ENCODE measurements at regions not wholly inside any gene's neighbourhood (a gene's known extent, or its start where the extent isn't known, plus 50 kb on each side); places are given as distances from the start of the nearest gene placed in this dataset.

GRCh38 chr18:47689371-47689770, 241.1 kb downstream of the SMAD2 start:
- TF ChIP-seq CTCF (conservative IDR thresholded peaks at IDR 0.05; ENCODE audit: low read depth) = no peak
- CTCF ChIA-PET = no interaction called here
- DNase-seq (ENCODE audit: low spot score) = no peak
- no peak overlapping the region for H3K27ac ChIP-seq
- POLR2A ChIA-PET (ENCODE audit: low non-redundant PET) = no interaction called here

- POLR2A ChIA-PET (ENCODE audit: low non-redundant PET) = no interaction called here
Observed at GRCh38 chr18:47686806-47687205, 243.7 kb downstream of the SMAD2 start.

GRCh38 chr18:47683774-47684173, 246.7 kb downstream of the SMAD2 start:
- CTCF ChIA-PET = no interaction called here

More at GRCh38 chr18:47686806-47687205, 243.7 kb downstream of the SMAD2 start:
- no peak overlapping the region for H3K27ac ChIP-seq
- CTCF ChIA-PET = no interaction called here
- no peak for TF ChIP-seq CTCF (conservative IDR thresholded peaks at IDR 0.05; ENCODE audit: low read depth)
- DNase-seq (ENCODE audit: low spot score) = no peak

GRCh38 chr18:47682876-47683275, 247.6 kb downstream of the SMAD2 start:
- ChIA-PET POLR2A (ENCODE audit: low non-redundant PET) (no interaction called here), CTCF (no interaction called here)
- H3K27ac ChIP-seq = no peak overlapping the region
- TF ChIP-seq CTCF (conservative IDR thresholded peaks at IDR 0.05; ENCODE audit: low read depth) = no peak
- DNase-seq (ENCODE audit: low spot score) = no peak

More at GRCh38 chr18:47683774-47684173, 246.7 kb downstream of the SMAD2 start:
- no peak for TF ChIP-seq CTCF (conservative IDR thresholded peaks at IDR 0.05; ENCODE audit: low read depth)
- POLR2A ChIA-PET (ENCODE audit: low non-redundant PET) = no interaction called here
- no peak for DNase-seq (ENCODE audit: low spot score)
- H3K27ac ChIP-seq = no peak overlapping the region

GRCh38 chr18:47680488-47680887, 250.0 kb downstream of the SMAD2 start:
- ChIA-PET CTCF (no interaction called here), POLR2A (ENCODE audit: low non-redundant PET) (no interaction called here)
- no peak for DNase-seq (ENCODE audit: low spot score)
- no peak overlapping the region for H3K27ac ChIP-seq
- TF ChIP-seq CTCF (conservative IDR thresholded peaks at IDR 0.05; ENCODE audit: low read depth) = no peak

GRCh38 chr18:47679864-47680263, 250.6 kb downstream of the SMAD2 start:
- no peak for DNase-seq (ENCODE audit: low spot score)
- ChIA-PET CTCF (no interaction called here), POLR2A (ENCODE audit: low non-redundant PET) (no interaction called here)
- no peak for TF ChIP-seq CTCF (conservative IDR thresholded peaks at IDR 0.05; ENCODE audit: low read depth)
- no peak overlapping the region for H3K27ac ChIP-seq

GRCh38 chr18:47677952-47678351, 252.5 kb downstream of the SMAD2 start:
- no peak for DNase-seq (ENCODE audit: low spot score)
- no peak for TF ChIP-seq CTCF (conservative IDR thresholded peaks at IDR 0.05; ENCODE audit: low read depth)
- ChIA-PET POLR2A (ENCODE audit: low non-redundant PET) (no interaction called here), CTCF (no interaction called here)
- no peak overlapping the region for H3K27ac ChIP-seq

Data from RWPE1 (cell line).